ENCODE measurements at regions not wholly inside any gene's neighbourhood (a gene's known extent, or its start where the extent isn't known, plus 50 kb on each side); places are given as distances from the start of the nearest gene placed in this dataset.
A peak's percentile ranks its signal among the peaks of the same experiment; 100 is the strongest.

DNA sequence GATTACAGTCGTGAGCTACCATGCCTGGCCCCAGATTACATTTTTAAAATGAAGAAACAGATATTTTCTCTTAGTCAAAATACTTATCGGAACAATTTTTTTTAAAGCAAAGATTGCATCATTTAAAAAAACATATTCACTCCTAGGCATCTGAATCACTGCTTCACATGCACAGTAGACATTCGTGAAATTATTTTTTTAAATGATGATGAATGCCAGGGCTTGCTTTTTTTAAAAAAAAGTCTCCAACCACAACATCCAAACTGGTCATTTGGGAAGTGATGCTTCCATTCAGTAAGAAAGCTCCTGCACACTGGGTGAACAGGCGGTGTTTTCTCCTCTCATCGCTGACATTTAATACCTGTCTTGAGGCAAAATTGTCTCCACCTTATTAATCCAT lies 223.0 kb upstream of the DMRT1 start (continued):
- TF ChIP-seq CTCF (IDR thresholded peaks at IDR 0.05; ENCODE audit: low read depth, low read length, missing input control) (no peak), TAF1 (conservative IDR thresholded peaks at IDR 0.05) (no peak)

- Histone ChIP-seq H3K27ac (ENCODE audit: low read depth in 1 of 2, low read length in 2 of 2) (peak overlapping the region; percentile 42 to 47), H3K9me3 (ENCODE audit: control insufficient read depth in 4 of 4, low read length in 3 of 4) (no peaks in the 10 kb centered on the region), H3K9ac (ENCODE audit: low read depth in 1 of 2, low read length in 2 of 2) (no peak overlapping the region), H3K36me3 (ENCODE audit: control insufficient read depth in 4 of 4, insufficient read depth in 3 of 4, low read depth in 1 of 4, low read length in 3 of 4) (no peaks in the 10 kb centered on the region), H3K27me3 (ENCODE audit: control insufficient read depth in 4 of 4, insufficient read depth in 4 of 4, low read length in 3 of 4) (no peaks in the 10 kb centered on the region), H3K4me3 (ENCODE audit: low read depth in 1 of 3, low read length in 3 of 3) (no peak overlapping the region), H3K4me1 (ENCODE audit: control insufficient read depth in 4 of 4, insufficient read depth in 4 of 4, low read length in 3 of 4) (peaks cover 0 to 5% (median 4%) of the 10 kb centered on the region in 4 donors)
- no peak for DNase-seq (ENCODE audit: low spot score)
- WGBS, result 64% methylated on average over 10 of the region's 10 CpGs
- TF ChIP-seq, protein P1, sequence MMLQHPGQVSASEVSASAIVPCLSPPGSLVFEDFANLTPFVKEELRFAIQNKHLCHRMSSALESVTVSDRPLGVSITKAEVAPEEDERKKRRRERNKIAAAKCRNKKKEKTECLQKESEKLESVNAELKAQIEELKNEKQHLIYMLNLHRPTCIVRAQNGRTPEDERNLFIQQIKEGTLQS (IDR thresholded peaks at IDR 0.05), result peak; percentile 15
- TF ChIP-seq RXRA (IDR thresholded peaks at IDR 0.05), result peak; percentile 30 to 53
- TF ChIP-seq ZBTB33 (IDR thresholded peaks at IDR 0.05), result no peak
- peak in 1 of 2 donors; percentile 30 for TF ChIP-seq RAD21 (IDR thresholded peaks at IDR 0.05)
- TF ChIP-seq SP1 (IDR thresholded peaks at IDR 0.05), result no peak
- peak; percentile 39 to 48 for TF ChIP-seq HNF4A (conservative IDR thresholded peaks at IDR 0.05)
- no peak for TF ChIP-seq YY1 (IDR thresholded peaks at IDR 0.05)
- no peak for TF ChIP-seq NR2F2 (IDR thresholded peaks at IDR 0.05)
These were observed 220.2 kb upstream of the DMRT1 start for GRCh38 chr9:621201-621855.

GRCh38 chr9:624935-625500 lies 216.5 kb upstream of the DMRT1 start:
- H3K9ac ChIP-seq (ENCODE audit: low read depth in 1 of 2, low read length in 2 of 2), result no peak overlapping the region
- H3K9me3 ChIP-seq (ENCODE audit: control insufficient read depth in 4 of 4, low read length in 3 of 4), result no peaks in the 10 kb centered on the region
- H3K27me3 ChIP-seq (ENCODE audit: control insufficient read depth in 4 of 4, insufficient read depth in 4 of 4, low read length in 3 of 4), result no peaks in the 10 kb centered on the region
- DNase-seq (ENCODE audit: low spot score), result no peak
- peaks cover 0 to 5% (median 4%) of the 10 kb centered on the region in 4 donors for H3K4me1 ChIP-seq (ENCODE audit: control insufficient read depth in 4 of 4, insufficient read depth in 4 of 4, low read length in 3 of 4)
- WGBS, result 57% methylated on average over 7 of the region's 7 CpGs
- H3K27ac ChIP-seq (ENCODE audit: low read depth in 1 of 2, low read length in 2 of 2), result no peak overlapping the region
- no peaks in the 10 kb centered on the region for H3K36me3 ChIP-seq (ENCODE audit: control insufficient read depth in 4 of 4, insufficient read depth in 3 of 4, low read depth in 1 of 4, low read length in 3 of 4)
- no peak overlapping the region for H3K4me3 ChIP-seq (ENCODE audit: low read depth in 1 of 3, low read length in 3 of 3)
- TF ChIP-seq CTCF (IDR thresholded peaks at IDR 0.05; ENCODE audit: low read depth, low read length, missing input control) (no peak), ZBTB33 (IDR thresholded peaks at IDR 0.05) (no peak), HNF4G (IDR thresholded peaks at IDR 0.05) (no peak), MAX (IDR thresholded peaks at IDR 0.05) (no peak), EGR1 (IDR thresholded peaks at IDR 0.05; ENCODE audit: low read depth in 2 of 2) (no peak), JUND (IDR thresholded peaks at IDR 0.05) (no peak), TAF1 (conservative IDR thresholded peaks at IDR 0.05) (no peak), NR2F2 (IDR thresholded peaks at IDR 0.05) (no peak), YY1 (IDR thresholded peaks at IDR 0.05) (no peak), FOXA1 (IDR thresholded peaks at IDR 0.05) (no peak), HNF4A (conservative IDR thresholded peaks at IDR 0.05) (no peak)
- TF ChIP-seq, protein P2, sequence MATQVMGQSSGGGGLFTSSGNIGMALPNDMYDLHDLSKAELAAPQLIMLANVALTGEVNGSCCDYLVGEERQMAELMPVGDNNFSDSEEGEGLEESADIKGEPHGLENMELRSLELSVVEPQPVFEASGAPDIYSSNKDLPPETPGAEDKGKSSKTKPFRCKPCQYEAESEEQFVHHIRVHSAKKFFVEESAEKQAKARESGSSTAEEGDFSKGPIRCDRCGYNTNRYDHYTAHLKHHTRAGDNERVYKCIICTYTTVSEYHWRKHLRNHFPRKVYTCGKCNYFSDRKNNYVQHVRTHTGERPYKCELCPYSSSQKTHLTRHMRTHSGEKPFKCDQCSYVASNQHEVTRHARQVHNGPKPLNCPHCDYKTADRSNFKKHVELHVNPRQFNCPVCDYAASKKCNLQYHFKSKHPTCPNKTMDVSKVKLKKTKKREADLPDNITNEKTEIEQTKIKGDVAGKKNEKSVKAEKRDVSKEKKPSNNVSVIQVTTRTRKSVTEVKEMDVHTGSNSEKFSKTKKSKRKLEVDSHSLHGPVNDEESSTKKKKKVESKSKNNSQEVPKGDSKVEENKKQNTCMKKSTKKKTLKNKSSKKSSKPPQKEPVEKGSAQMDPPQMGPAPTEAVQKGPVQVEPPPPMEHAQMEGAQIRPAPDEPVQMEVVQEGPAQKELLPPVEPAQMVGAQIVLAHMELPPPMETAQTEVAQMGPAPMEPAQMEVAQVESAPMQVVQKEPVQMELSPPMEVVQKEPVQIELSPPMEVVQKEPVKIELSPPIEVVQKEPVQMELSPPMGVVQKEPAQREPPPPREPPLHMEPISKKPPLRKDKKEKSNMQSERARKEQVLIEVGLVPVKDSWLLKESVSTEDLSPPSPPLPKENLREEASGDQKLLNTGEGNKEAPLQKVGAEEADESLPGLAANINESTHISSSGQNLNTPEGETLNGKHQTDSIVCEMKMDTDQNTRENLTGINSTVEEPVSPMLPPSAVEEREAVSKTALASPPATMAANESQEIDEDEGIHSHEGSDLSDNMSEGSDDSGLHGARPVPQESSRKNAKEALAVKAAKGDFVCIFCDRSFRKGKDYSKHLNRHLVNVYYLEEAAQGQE (IDR thresholded peaks at IDR 0.05), result no peak
- TF ChIP-seq, protein P1 (IDR thresholded peaks at IDR 0.05), result no peak
